Stomach (tissue), 4 donors: ENCODE measurements at regions not wholly inside any gene's neighbourhood (a gene's known extent, or its start where the extent isn't known, plus 50 kb on each side); places are given as distances from the start of the nearest gene placed in this dataset.

Experiments used
- EP300 ChIP-seq: sonication (generic); formaldehyde crosslinking; IDR thresholded peaks from one replicate; pipeline ENCODE4 v1.6.1; 2017; ENCODE audit warnings: antibody characterized with exemption
- POLR2A ChIP-seq, 4 donors: fragments of 450-650 bp; IDR thresholded peaks; one replicate each; pipeline ENCODE4 v1.6.1; 2016; ENCODE audit warnings: antibody characterized with exemption in 4 of 4, control low read depth in 2 of 4, mild to moderate bottlenecking in 1 of 4, moderate library complexity in 1 of 4
- POLR2AphosphoS5 ChIP-seq, 3 donors: sonication (generic); formaldehyde crosslinking; IDR thresholded peaks; one replicate each; pipeline ENCODE4 v1.6.1; 2016; ENCODE audit warnings: antibody characterized with exemption in 3 of 3
- TF ChIP-seq, protein P1 (sequence below), 7 experiments: fragments of 450-650 bp in 4 of 7; fragments of 200-600 bp in 3 of 7; sonication (generic) in 3 of 7; IDR thresholded peaks; one replicate each; pipeline ENCODE4 v1.5.1; 2016 to 2019; ENCODE audit warnings: antibody characterized with exemption in 7 of 7, control low read depth in 2 of 7, mild to moderate bottlenecking in 1 of 7

DNA sequence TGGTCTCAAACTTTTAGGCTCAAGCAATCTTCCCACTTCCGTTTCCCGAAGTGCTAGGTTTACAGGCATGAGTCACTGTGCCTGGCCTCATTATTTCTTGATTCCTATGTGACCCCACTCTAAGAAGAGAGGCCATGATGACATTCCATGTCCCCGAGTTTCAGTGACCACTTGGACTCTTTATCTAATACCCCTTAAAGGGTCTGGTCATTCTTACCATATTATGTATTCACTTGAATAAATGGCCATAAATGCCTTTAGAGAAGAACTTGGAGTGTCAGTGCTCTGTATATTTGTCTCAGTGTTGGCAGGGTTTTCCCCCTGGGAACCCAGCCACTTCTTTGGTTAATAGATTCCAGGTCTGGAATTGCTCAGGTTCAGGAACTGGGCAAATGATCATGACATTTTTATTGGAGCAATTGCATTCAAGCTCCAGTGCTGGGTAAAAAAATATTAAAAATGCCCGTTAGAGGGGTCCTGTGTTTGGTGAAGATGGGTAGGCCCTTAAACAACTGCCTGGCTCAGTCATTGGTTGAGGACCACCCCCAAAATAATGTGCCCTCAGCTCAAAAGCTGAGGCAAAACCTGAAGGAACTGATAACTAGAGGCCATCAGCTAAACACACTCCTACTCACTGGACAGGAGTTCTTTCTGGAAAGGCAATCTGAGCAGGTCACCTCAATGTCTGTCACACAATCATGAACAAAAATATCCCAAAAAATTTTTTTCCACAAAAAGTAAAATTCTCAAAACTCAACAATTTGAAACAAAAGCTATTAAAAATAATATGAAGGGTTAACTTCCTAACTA is 186.6 kb upstream of the ZNF608 start:
- no peak for TF ChIP-seq POLR2A (IDR thresholded peaks at IDR 0.05)
- TF ChIP-seq, protein P1, sequence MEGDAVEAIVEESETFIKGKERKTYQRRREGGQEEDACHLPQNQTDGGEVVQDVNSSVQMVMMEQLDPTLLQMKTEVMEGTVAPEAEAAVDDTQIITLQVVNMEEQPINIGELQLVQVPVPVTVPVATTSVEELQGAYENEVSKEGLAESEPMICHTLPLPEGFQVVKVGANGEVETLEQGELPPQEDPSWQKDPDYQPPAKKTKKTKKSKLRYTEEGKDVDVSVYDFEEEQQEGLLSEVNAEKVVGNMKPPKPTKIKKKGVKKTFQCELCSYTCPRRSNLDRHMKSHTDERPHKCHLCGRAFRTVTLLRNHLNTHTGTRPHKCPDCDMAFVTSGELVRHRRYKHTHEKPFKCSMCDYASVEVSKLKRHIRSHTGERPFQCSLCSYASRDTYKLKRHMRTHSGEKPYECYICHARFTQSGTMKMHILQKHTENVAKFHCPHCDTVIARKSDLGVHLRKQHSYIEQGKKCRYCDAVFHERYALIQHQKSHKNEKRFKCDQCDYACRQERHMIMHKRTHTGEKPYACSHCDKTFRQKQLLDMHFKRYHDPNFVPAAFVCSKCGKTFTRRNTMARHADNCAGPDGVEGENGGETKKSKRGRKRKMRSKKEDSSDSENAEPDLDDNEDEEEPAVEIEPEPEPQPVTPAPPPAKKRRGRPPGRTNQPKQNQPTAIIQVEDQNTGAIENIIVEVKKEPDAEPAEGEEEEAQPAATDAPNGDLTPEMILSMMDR (IDR thresholded peaks at IDR 0.05), result no peak
- no peak for TF ChIP-seq EP300
- TF ChIP-seq POLR2AphosphoS5 (IDR thresholded peaks at IDR 0.05), result no peak
